Skeletal muscle cell (primary cell): ENCODE measurements at regions not wholly inside any gene's neighbourhood (a gene's known extent, or its start where the extent isn't known, plus 50 kb on each side); places are given as distances from the start of the nearest gene placed in this dataset.

Source experiments
- DNase-seq: peaks from one replicate; pipeline ENCODE4 v3.0.0-alpha.2; 2010; ENCODE audit warnings: low read depth
- H3K4me3 ChIP-seq: 2 replicates; pipeline ENCODE4 v1.5.1; 2011; ENCODE audit warnings: low read depth, mild to moderate bottlenecking, control low read depth, low read length, moderate library complexity

DNA sequence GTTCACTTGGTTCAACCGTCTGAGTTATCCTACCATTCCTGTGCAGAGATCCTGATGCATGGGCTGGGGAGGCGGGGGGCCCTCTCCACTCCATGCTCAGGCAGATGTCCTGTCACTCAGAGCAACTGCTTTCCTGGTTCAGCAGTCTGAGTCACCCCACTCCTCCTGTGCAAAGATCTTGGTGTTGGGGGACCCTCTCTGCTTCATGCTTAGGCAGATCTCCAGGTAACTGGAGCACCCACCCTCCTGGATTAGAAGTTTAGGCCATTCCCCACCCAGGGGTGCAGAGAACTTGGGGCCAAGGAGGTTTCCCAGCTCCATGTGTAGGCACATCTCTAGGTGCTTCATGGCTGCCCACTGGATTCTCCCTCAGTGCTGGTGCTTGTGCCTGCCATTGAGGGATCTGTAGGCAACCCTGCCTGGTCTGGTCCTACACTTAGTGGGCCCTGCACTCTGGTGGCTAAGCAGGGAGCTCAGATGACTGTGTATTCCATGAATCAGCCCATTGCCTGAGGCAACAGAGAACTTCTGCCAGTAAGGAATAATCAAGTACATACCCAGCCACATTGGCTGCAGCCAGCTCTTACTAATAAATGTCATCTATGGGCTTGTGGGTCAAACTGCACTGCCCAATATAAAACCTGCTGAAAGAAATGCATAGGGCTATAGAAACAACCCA, 465.4 kb upstream of the THBS1 start:
- no peak for DNase-seq
- no peak overlapping the region for H3K4me3 ChIP-seq

DNA sequence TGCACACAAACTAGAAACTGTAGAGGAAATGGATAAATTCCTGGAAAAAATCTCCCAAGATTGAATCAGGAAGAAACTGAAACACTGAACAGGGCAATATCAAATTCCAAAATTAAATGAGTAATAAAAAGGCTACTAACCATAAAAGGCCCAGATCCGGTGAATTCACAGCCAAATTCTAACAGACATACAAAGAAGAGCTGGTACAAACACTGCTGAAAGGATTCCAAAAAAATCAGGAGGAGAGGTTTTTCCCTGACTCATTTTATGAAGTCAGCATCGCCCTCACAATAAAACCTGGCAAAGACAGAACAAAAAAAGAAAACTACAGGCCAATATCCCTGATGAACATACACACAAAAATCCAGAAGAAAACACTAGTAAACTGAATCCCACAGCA, 462.4 kb upstream of the THBS1 start:
- DNase-seq, result peak; percentile 79
- no peak overlapping the region for H3K4me3 ChIP-seq

DNA sequence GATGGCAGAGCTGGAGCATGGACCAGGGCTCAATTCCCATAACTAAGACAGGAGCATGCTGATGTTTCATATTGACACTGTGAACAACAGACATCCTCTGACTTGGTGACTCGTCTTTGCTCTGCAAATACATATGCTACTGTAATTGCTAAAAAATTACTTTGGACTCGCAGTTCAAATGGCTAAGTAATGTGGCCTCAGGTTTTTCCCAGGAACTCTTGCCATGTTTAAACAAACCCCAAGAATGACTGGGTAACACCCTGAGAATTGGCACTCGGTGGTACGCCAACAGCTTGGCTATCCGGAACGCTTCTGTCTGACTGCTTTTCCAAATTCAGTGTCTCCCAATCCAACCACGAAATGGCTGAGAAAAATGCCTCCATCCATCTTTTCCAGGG, 456.7 kb upstream of the THBS1 start:
- no peak overlapping the region for H3K4me3 ChIP-seq
- DNase-seq, result no peak

DNA sequence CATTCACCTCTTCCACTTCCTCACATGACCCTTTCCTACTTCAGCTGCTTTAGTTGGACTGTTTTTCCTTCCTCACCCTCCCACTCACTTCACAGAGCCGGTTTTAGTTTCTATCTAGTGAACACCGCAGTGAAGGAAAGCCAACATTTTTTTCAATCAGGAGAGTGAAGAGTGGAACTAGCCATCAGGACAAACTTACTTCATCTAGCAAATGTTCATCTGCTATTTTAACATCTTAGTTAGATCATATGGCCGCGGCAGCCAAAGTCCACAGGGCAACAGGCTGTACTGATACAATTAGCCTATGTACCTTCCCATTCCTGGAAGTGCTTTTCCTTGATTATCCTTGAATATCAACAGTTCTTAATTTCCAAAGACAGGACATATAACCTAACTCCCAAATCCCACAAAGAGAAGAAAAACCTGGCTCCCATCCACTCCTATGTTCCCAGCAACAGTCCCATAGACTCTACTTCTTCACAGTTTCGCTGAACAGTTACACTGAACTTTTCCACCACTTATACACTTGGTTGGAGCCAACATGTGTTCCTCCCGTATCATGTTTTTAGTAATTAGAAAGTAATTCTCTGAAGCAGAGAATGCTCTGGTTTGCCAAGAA, 456.2 kb upstream of the THBS1 start:
- no peak overlapping the region for H3K4me3 ChIP-seq
- DNase-seq, result peak; percentile 62

DNA sequence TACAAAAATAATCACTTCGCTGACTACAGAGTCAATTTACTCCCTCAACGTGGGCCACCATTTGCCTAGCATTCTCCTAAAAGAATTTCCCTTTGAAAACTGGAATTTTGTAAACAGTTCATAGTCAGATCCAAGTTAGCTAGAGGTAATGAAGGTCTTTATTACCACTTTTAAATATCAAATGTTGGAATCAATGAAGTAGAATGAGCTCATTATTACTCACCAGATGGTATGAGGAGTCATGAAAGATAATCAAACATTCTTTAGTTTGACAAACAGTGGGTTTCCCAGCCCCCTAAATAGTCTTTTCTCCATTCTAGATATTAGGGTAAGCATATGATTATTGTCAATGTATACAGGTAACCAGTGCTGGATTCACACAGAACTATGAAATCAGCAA, 455.7 kb upstream of the THBS1 start:
- no peak overlapping the region for H3K4me3 ChIP-seq
- no peak for DNase-seq

DNA sequence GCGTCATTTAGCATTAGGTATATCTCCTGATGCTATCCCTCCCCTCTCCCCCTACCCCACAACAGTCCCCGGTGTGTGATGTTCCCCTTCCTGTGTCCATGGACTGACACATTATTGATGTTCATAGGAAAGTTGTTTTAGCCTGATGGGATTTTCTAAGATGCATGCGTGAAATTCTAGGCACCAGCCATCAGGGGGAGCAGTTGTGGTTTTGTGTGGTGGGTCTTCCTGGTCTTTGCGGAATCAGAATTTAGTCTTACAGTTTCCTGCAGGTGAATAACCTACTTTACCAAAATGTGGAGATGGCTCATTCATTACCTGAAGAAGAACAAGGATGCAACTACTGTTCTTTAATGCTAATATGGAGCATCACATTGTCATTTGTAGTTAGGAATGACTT, 455.0 kb upstream of the THBS1 start:
- no peak overlapping the region for H3K4me3 ChIP-seq
- DNase-seq, result no peak

DNA sequence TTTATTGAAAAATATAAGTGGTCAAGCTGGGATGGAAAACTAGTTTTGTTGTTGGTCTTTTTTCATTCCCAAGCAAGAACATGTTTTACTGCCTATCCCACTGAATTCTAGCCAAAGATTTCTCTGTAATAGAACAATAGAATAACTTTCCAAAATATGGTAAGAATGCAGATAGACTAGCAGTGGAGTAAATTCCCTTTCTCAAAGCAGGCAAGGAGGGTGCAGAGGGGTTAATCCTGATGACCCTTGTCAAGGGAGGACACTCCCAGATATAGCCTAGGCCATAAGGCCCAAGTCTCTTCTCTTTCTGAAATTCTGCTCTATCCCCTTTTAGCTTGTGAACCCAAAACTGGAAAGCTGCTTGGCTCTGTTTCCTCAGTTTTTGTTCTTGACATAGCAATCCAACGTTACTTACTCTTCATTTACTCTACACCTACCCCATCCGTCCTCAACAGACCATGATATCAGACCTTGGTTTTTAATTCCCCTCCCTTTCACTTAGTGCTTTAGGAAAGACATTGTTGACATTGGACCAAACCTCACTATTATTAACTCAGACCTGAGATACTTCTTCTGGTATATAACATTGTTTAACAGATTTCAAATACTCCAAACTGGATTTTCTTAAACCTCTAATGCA, 453.6 kb upstream of the THBS1 start:
- DNase-seq, result no peak
- H3K4me3 ChIP-seq, result no peak overlapping the region

DNA sequence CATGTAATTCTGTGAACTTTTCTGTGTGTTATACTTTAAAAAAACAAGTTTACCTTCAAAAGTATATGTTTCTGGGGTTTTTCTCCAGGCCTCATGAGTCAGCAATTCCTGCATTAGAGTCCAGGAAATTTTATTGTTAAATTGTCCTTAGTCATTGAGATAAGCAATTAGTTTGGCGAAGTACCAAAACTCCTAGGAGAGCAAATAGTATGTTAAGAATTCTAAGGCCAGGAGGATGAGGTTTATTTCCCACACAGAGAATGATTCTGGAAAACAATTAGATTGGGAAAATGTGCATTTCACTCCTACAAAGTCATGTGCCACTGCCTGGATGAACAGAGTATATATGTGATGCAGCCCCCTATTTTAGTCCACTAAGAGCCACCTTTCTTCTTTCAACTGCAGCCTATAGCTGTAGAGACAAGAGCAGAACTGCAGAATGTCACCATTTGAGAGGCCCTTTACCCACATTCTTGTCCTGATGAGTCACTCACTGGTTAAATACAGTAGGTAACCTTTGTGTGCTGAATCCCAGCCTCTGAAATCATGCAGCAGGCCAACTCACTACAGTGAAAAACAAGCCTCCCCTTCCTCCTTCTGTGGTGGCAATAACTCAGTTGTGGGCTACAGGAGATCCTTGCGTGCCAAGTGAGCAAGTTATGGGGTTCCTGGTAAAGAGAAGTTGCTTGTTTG, 452.8 kb upstream of the THBS1 start:
- H3K4me3 ChIP-seq, result no peak overlapping the region
- peak; percentile 92 for DNase-seq

DNA sequence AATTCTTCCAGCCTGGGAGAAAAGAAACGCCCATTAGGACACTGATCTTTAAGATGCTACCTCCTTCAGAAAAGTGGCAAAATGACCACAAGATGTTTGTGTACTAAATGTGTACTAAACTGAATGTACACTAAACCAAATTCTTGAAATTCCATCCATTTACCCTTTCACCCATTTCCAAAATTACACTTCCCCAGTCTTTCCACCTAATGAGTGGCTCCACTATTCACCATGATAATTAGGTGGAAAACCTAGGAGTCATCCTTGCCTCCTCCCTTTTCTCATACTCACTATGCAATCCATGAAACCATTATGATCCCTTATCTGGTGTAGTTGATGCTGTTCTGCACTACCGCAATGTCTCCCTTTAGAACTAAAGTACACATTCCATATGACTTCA, 452.1 kb upstream of the THBS1 start:
- H3K4me3 ChIP-seq, result no peak overlapping the region
- no peak for DNase-seq

DNA sequence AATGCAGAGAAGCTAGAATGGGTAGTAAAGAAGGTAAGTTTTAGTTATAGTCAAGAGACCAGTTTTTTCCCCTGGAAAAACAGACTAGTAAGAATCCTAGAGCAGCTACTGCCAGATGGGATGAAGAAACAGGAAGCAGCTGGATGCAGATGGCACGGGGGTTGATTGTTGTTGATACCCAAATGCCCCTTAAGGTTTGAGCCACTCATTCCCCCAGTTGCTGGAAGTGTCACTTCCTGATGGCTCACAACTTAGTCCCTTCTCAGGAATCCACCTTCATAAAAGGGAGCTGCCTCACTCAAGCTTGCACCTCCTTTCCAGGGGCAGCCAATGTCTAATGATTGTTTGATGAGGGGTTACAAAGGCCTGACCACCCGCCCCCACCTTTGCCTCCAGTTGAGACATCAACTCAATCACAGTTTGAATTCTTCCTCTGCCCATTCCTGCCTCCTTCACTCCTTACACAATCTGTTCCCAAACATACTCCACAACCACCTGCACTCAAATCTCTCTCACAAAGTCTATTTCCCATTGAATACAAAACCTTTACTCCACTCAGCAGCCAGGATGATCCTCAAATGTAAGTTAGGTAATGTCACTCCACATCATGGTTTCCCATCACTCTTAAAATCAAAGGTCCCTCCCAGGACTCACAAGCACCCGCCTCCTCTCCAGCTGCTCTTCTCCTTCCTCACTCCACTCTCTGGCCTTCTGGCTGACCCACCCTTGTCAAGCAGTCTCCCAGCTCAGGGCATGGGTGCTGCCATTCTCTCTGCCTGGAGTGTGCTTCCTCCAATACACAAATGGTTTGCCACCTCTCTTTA, 450.1 kb upstream of the THBS1 start:
- no peak overlapping the region for H3K4me3 ChIP-seq
- DNase-seq, result no peak

DNA sequence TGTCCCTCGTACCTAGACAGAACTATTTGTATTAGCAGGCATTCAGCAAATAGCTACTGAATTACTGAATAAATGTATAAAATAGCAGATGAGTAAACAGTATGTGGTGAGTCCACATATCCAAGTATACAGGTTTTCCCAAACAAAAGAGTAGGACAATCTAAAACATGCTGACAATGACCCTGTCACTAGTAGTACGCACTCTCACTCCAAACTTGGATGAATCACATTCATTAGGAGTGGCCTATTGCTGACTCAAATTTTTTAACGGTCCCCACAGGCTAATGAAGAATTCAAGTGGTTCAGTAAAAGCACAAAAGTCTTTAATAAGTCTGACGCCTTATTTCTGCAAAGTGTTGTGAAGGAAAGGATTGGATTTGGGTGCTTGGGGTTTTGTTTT, 449.3 kb upstream of the THBS1 start:
- DNase-seq, result no peak
- no peak overlapping the region for H3K4me3 ChIP-seq

DNA sequence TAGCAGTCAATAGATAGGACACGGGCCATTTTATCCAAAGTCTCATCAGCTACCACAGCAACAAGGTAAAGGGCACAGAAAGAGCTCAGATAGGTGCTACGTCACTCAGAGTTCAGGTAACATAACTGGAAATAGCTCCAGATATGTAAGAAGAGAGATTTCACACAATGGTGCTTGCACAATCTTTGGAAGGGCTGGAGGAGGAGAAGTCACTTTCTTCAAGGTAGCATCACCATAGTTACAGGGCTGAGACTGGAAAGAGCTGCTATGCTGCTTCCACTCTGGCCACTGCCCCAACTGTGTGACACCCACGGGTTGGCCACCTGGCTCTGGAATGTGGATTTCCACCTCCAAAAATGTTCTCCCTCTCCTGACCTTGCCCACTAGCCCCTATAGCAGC, 448.8 kb upstream of the THBS1 start:
- no peak for DNase-seq
- no peak overlapping the region for H3K4me3 ChIP-seq

DNA sequence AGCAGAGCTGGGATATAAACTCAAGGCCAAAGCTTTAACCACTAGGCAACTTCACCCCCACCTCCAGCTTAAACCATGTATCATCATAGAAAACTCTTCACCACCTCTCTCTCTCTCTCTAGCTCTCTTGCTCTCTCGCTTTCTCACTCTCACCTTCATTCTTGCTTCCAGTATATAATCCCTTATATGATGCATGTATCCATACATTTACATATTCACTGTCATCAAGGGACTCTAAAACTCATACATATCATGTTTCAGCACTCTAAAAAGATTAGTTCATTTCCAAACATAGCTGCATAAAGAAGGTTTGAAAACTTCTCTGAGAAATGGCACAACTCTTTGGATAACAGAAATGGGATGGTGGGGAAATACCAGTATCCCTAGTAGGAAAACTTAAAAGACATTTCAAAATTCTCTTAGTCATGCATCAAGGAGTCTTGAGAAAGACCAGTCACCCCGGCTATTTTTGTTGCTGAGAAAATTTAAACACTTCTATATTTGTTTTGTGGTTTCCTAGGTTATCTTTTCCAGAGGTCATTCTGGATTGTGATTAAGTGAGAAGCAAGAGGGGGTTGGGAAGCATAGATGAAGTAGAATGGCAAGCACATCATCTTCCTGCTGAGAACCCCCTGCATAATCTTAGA, 447.8 kb upstream of the THBS1 start:
- DNase-seq, result peak; percentile 60
- H3K4me3 ChIP-seq, result no peak overlapping the region

DNA sequence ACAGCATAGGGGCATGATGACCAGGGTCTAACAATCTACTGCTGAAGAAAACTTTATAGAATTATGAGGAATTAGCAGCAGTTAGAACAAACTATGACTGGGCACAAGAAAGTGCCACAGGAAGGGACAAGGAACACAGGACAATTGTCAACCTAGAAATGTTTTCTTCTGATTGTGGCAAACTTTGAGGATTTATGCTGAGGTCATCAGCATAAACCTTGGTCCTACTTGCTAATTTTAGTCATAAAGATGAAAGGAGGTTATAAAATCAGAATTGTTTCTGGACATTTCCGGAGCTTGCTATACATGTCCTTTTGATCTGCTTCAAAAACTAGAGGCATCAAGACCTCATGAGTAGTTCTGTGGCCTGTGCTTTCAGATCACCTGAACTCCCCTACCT, 446.6 kb upstream of the THBS1 start:
- no peak overlapping the region for H3K4me3 ChIP-seq
- no peak for DNase-seq

DNA sequence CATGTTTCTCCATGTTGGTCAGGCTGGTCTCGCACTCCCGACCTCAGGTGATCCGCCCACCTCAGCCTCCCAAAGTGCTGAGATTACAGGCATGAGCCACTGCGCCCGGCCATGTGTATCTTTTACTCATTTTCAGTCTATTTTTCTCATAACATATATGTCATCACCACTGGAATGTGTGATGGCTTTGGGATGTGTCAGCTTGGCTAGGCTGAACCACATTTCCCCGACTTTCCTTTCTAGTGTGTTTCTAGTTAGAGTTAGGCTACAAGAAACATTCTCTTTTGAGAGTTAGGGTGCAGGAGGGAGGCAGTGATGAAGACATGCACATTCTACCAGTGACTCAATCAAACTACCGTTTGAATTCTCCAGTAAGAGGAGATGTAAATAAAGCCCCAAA, 444.9 kb upstream of the THBS1 start:
- H3K4me3 ChIP-seq, result no peak overlapping the region
- peak; percentile 85 for DNase-seq

DNA sequence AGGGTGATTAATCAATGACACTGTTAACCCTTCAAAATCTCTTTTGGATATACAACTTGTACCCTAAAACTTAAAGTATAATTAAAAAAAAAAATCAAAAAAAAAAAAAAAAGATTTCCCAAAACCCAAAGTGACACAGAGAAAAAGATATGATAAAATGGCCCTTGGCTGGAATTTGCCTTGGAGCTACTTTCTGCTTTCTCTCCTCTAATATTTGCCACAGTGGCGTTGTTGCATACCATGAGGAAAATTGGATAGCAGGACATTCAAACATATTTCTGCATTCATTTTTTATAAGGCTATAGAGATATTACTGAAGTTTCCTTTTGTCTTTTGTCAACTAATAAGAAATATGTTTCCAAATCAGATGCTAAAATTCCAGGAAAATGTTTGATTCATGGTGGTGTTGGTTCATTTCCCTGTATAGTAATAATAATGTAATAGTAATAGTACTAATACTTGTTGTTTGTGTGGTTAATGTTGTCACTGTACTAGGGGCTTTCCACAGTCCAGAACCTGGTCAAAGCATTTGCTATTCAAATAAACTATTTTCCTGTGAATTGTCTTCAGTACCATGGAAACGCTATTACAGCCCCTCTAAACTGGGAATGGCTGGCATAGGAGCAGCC, 441.3 kb upstream of the THBS1 start:
- no peak for DNase-seq
- no peak overlapping the region for H3K4me3 ChIP-seq

DNA sequence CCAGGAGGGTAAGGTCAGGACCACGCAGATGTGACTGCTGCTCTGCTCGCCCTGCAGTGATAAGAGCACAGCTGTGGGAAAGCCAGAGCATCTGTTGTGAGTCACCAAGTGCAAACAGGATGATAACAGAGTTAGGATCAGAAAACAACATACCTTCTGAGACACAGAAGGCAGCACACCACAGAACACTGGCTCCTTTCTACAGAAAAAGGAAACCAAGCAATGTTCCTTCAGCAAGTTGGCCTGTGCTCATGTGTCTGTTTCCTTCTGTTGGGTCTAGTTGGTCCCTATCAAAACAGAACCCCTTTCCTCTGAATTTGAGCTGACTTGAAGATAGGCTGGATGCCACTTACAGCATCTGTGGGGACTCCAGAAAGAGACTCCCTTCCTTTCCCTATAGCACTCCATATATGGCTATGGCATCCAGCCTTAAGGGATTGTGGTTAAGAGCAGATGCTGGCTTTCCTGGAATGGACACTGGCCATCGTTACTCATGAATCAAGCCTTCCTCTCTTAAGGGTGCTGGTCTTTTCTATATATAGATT, 440.7 kb upstream of the THBS1 start:
- no peak overlapping the region for H3K4me3 ChIP-seq
- peak; percentile 89 for DNase-seq

DNA sequence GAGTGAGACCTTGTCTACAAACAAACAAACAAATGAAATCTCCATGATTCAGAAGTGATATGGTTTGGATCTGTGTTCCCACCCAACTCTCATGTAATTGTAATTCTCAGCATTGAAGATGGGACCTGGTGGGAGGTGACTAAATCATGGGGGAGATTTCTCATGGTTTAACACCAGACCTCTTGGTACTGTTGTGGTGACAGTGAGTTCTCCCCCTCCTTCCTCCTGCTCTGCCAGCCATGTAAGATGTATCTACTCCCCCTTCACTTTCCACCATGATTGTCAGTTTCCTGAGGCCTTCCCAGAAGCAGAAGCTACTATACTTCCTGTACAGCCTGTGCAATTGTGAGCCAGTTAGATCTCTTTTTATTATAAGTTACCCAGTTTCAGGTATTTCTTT, 438.4 kb upstream of the THBS1 start:
- no peak overlapping the region for H3K4me3 ChIP-seq
- no peak for DNase-seq

DNA sequence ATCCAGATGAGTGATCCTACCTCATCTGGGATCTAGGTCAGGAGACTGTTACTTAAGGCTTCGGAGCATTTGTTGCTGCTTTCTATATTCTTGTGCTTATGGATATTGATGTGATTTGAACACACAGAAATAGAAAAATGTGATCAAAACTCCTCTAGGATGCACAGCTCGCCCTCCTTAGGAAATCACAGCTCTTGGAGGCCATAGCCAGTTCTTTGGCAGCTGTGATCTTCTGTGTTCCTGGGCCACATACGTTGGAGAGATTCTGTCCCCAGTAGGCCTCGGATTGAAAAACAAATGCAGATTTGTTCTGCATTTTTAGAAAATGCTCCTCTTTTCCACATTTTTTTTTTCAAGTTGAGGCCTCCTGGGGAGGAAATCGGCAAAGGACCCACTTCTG, 437.4 kb upstream of the THBS1 start:
- no peak overlapping the region for H3K4me3 ChIP-seq

More for the DNA sequence above, 437.4 kb upstream of the THBS1 start:
- DNase-seq, result no peak
